ENCODE measurements at regions not wholly inside any gene's neighbourhood (a gene's known extent, or its start where the extent isn't known, plus 50 kb on each side); places are given as distances from the start of the nearest gene placed in this dataset.

DNA sequence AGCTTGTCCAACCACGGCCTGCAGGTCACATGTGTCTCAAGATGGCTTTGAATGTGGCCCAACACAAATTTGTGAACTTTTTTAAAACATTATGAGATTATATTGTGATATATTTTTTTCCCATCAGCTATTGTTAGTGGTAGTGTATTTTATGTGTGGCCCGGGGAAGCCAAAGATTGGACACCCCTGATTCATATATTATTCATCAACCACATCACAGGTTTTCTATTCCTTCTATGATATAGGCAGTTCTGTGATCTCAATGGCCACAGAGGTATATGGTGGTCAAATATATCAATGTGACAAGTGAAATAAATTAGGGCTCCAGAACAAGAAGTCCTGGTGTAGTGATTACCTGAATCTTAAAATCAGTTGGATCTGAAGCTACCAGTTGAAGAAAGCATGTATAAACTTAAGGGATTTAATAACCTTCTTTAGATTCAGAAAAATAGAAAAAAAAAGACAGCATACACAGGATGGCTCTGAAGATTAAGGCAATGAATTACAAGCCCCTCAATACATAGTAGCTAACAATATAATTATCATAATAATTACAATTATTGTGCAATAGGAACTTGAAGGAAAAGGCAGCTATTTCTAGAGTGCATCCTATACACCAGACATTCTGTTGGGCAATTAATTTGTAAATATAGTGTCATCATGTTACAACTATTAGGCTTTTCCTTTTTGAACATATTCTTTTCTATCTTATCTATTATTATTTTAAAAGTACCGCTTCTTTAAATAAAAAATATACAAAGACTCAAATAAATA is 530.4 kb upstream of the PTPRD start:
- Mint-ChIP-seq H3K4me3 (no peak overlapping the region), H3K4me1 (no peaks in the 10 kb centered on the region), H3K27me3 (ENCODE audit: low read depth, poor library complexity) (no peaks in the 10 kb centered on the region), H3K36me3 (ENCODE audit: low read depth) (no peaks in the 10 kb centered on the region), H3K9me3 (no peaks in the 10 kb centered on the region), H3K27ac (no peak overlapping the region)
- no peak for DNase-seq
- TF ChIP-seq, protein P1, sequence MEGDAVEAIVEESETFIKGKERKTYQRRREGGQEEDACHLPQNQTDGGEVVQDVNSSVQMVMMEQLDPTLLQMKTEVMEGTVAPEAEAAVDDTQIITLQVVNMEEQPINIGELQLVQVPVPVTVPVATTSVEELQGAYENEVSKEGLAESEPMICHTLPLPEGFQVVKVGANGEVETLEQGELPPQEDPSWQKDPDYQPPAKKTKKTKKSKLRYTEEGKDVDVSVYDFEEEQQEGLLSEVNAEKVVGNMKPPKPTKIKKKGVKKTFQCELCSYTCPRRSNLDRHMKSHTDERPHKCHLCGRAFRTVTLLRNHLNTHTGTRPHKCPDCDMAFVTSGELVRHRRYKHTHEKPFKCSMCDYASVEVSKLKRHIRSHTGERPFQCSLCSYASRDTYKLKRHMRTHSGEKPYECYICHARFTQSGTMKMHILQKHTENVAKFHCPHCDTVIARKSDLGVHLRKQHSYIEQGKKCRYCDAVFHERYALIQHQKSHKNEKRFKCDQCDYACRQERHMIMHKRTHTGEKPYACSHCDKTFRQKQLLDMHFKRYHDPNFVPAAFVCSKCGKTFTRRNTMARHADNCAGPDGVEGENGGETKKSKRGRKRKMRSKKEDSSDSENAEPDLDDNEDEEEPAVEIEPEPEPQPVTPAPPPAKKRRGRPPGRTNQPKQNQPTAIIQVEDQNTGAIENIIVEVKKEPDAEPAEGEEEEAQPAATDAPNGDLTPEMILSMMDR (IDR thresholded peaks at IDR 0.05) = no peak

DNA sequence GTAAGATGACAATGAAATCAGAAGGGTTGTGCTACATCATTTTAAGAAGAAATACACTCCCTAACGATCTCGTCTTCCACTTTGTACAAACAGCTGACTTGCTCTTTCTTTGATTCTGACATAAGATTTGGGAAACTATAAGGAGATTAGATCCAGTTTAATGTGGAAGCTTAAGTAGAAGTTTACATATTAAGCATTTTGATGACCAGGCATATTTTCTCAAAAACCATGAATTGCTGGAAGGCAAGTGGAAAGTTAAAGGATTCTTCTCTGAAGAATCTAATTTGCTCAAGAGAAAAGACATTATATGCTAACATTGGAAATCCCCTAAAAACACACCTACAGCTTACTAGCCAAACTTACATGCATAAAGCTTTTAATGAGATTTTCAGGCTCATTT is 531.9 kb upstream of the PTPRD start:
- TF ChIP-seq, protein P1 (IDR thresholded peaks at IDR 0.05) = no peak
- no peak overlapping the region for H3K27ac Mint-ChIP-seq
- H3K27me3 Mint-ChIP-seq (ENCODE audit: low read depth, poor library complexity) = no peaks in the 10 kb centered on the region
- DNase-seq = no peak
- H3K36me3 Mint-ChIP-seq (ENCODE audit: low read depth) = no peaks in the 10 kb centered on the region
- no peaks in the 10 kb centered on the region for H3K4me1 Mint-ChIP-seq
- no peaks in the 10 kb centered on the region for H3K9me3 Mint-ChIP-seq
- H3K4me3 Mint-ChIP-seq = no peak overlapping the region

GRCh38 chr9:11148189-11148588 is 535.4 kb upstream of the PTPRD start:
- no peaks in the 10 kb centered on the region for H3K36me3 Mint-ChIP-seq (ENCODE audit: low read depth)
- no peaks in the 10 kb centered on the region for H3K4me1 Mint-ChIP-seq
- TF ChIP-seq, protein P1 (IDR thresholded peaks at IDR 0.05) = no peak
- H3K27ac Mint-ChIP-seq = no peak overlapping the region
- DNase-seq = no peak
- H3K4me3 Mint-ChIP-seq = no peak overlapping the region
- no peaks in the 10 kb centered on the region for H3K9me3 Mint-ChIP-seq
- no peaks in the 10 kb centered on the region for H3K27me3 Mint-ChIP-seq (ENCODE audit: low read depth, poor library complexity)

DNA sequence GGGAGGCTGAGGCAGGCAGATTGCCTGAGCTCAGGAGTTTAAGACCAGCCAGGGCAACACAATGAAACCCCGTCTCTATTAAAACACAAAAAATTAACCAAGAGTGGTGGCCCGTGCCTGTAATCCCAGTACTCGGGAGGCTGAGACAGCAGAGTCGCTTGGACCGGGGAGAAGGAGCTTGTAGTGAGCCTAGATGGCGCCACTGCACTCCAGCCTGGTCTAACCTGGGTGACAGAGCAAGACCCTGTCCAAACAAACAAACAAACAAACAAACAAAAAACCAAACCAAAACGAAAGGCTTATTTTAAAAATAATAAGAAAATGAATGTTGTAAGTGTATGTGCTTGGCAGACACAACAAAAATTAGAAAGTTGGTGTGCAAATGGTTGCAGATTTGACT is 536.3 kb upstream of the PTPRD start:
- H3K9me3 Mint-ChIP-seq = no peaks in the 10 kb centered on the region
- no peaks in the 10 kb centered on the region for H3K27me3 Mint-ChIP-seq (ENCODE audit: low read depth, poor library complexity)
- no peak overlapping the region for H3K27ac Mint-ChIP-seq
- no peaks in the 10 kb centered on the region for H3K4me1 Mint-ChIP-seq
- TF ChIP-seq, protein P1 (IDR thresholded peaks at IDR 0.05) = no peak
- no peak overlapping the region for H3K4me3 Mint-ChIP-seq
- DNase-seq = peak; percentile 13
- no peaks in the 10 kb centered on the region for H3K36me3 Mint-ChIP-seq (ENCODE audit: low read depth)

GRCh38 chr9:11158063-11158462 is 545.3 kb upstream of the PTPRD start:
- Mint-ChIP-seq H3K36me3 (ENCODE audit: low read depth) (no peaks in the 10 kb centered on the region), H3K9me3 (peaks cover 14% of the 10 kb centered on the region), H3K4me3 (no peak overlapping the region), H3K27ac (no peak overlapping the region), H3K4me1 (no peaks in the 10 kb centered on the region), H3K27me3 (ENCODE audit: low read depth, poor library complexity) (no peaks in the 10 kb centered on the region)
- DNase-seq = no peak
- TF ChIP-seq, protein P1 (IDR thresholded peaks at IDR 0.05) = no peak

DNA sequence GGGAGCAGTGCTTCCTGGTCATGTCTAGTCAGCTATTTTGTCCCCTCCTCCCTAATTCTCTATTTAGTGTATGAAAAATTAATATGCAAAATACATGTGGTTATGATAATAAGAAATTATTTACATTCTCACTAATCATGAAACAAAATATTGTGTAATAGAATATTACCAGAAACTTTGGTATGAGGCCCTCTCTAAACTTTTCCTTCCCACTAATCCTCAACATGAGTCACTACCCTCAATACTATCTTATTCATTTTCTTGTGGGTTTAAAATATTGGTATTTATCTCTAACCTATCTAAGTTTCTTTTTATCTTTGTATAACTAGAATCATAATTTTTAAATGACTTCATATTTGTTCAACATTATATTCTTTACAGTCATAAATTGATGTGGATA is 545.9 kb upstream of the PTPRD start:
- TF ChIP-seq, protein P1 (IDR thresholded peaks at IDR 0.05) = no peak
- no peaks in the 10 kb centered on the region for H3K27me3 Mint-ChIP-seq (ENCODE audit: low read depth, poor library complexity)
- no peak overlapping the region for H3K4me3 Mint-ChIP-seq
- no peaks in the 10 kb centered on the region for H3K4me1 Mint-ChIP-seq
- no peaks in the 10 kb centered on the region for H3K36me3 Mint-ChIP-seq (ENCODE audit: low read depth)
- peaks cover 14% of the 10 kb centered on the region for H3K9me3 Mint-ChIP-seq
- DNase-seq = no peak
- H3K27ac Mint-ChIP-seq = no peak overlapping the region
